B cell (primary cell): ENCODE measurements at regions not wholly inside any gene's neighbourhood (a gene's known extent, or its start where the extent isn't known, plus 50 kb on each side); places are given as distances from the start of the nearest gene placed in this dataset.

Experiments used
- CTCF ChIP-seq: fragments of 200-600 bp; IDR thresholded peaks from one replicate; pipeline ENCODE4 v1.8.0; 2022; ENCODE audit warnings: antibody characterized with exemption, mild to moderate bottlenecking
- EZH2 ChIP-seq: IDR thresholded peaks from 2 replicates; pipeline ENCODE4 v1.6.1; 2012; ENCODE audit warnings: borderline replicate concordance, low read depth, mild to moderate bottlenecking, moderate library complexity, low read length; ENCODE audit not compliant: insufficient read depth, poor library complexity, severe bottlenecking

DNA sequence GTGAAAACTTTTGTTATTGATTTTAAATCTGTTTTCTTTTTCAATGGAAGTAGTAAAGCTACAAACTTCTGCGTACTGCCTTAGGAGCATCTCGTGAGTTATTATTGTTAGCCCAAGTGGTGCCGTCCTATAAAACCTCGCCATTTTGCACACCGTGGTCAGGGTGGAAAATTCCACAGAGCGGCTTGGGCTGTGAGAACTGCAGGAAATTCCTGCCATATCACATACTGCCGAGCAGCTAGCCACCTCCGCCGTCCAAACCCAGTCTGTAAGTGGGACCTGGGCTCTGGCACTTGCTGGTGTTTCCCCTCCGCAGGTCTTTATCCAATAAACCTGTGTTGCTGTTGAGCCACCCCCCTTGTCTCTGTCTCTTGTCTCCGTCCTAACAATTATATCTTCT lies 88.0 kb upstream of the POU2AF2 start:
- no peak for TF ChIP-seq CTCF
- TF ChIP-seq EZH2 = no peak
